ENCODE measurements at regions not wholly inside any gene's neighbourhood (a gene's known extent, or its start where the extent isn't known, plus 50 kb on each side); places are given as distances from the start of the nearest gene placed in this dataset.

DNA sequence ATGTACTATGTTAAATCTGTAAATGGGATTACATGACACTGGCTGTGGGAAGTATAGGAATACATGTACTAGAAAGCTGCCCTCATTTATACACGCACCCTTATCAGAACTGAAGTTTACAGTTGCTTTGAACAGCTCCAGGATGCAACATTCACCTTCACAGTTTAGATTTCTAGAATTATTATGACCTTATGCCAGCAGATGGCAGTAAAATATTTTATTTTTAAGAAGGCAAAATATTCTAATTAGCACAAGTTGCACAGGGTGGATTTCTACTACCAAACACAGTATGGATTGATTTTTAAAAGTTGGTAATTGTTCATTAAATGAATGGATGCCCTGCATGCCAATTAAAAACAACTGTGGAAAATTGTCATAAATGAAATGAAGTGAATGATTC, 670.4 kb downstream of the KCNJ3 start:
- TF ChIP-seq EZH2 (IDR thresholded peaks at IDR 0.05) (no peak), POLR2AphosphoS5 (IDR thresholded peaks at IDR 0.05; ENCODE audit: borderline replicate concordance, low read depth, low read length) (no peak)
